HCT116 (cell line): ENCODE measurements at regions not wholly inside any gene's neighbourhood (a gene's known extent, or its start where the extent isn't known, plus 50 kb on each side); places are given as distances from the start of the nearest gene placed in this dataset.

Experiments used
- ATAC-seq: fragments of 200-7000 bp; cut with Tn5 transposase; 2 replicates; pipeline ENCODE4 v1.9.1; 2020; ENCODE audit warnings: mild to moderate bottlenecking, moderate library complexity
- BruUV-seq: library from RNA; stranded (reverse); fragments of 400-500 nt; replicated peaks from 2 replicates; lab custom pipeline; 2021; lab: Mats Ljungman, UMichigan
- CTCF ChIA-PET: fragments of 300-600 bp; sonication (Branson Sonifier 250); formaldehyde crosslinking; loops from one replicate; lab custom pipeline; 2021; ENCODE audit warnings: antibody characterized with exemption; lab: Charles Lee
- POLR2A ChIA-PET: fragments of 300-600, 350-600 bp; sonication (Branson Sonifier 250); formaldehyde crosslinking; loops from one replicate; lab custom pipeline; 2021; ENCODE audit warnings: antibody characterized with exemption; lab: Charles Lee
- RAD21 ChIA-PET, 2 experiments: fragments of 300-600 bp; sonication (Branson Sonifier 250); formaldehyde crosslinking; loops; one replicate each; lab custom pipeline; 2023; ENCODE audit warnings: low total read pairs in 2 of 2; ENCODE audit not compliant: uncharacterized antibody in 2 of 2, unreplicated experiment in 2 of 2, low non-redundant PET in 1 of 2; lab: Charles Lee
- DNase-seq: peaks from one replicate; pipeline ENCODE4 v3.0.0-alpha.2; 2010; ENCODE audit warnings: low read depth, low spot score
- H2AFZ ChIP-seq: fragments of 200-600 bp; shearing (Covaris generic), sonication (generic); 2 replicates; pipeline ENCODE4 v1.6.1; 2017; ENCODE audit warnings: low read depth, mixed run types, mixed read lengths, antibody characterized with exemption, low read length; ENCODE audit not compliant: poor library complexity, severe bottlenecking
- H3K27ac ChIP-seq: 2 replicates; pipeline ENCODE4 v1.5.1; 2012; ENCODE audit warnings: low read depth, low read length
- H3K27me3 ChIP-seq: fragments of 200-600 bp; sonication (generic); 2 replicates; pipeline ENCODE4 v1.6.1; 2016; ENCODE audit warnings: mixed run types, low read length, mixed read lengths; ENCODE audit not compliant: insufficient read depth
- H3K36me3 ChIP-seq, 2 experiments: fragments of 200-500 bp in 1 of 2; fragments of 200-600 bp in 1 of 2; sonication (Bioruptor generic) in 1 of 2; sonication (generic) in 1 of 2; 2 replicates each; pipeline versions ENCODE4 v1.5.1 to v1.6.1; 2014 to 2016; ENCODE audit warnings: low read length in 2 of 2, inconsistent platforms in 1 of 2, mixed read lengths in 1 of 2, mixed run types in 1 of 2; ENCODE audit not compliant: insufficient read depth in 2 of 2, control insufficient read depth in 1 of 2
- H3K4me1 ChIP-seq, 2 experiments: fragments of 200-600 bp in 1 of 2; sonication (generic) in 1 of 2; 2 replicates each; pipeline versions ENCODE4 v1.5.1 to v1.6.1; 2012 to 2017; ENCODE audit warnings: low read length in 2 of 2, inconsistent platforms in 1 of 2, mild to moderate bottlenecking in 1 of 2, mixed read lengths in 1 of 2, mixed run types in 1 of 2, moderate library complexity in 1 of 2; ENCODE audit not compliant: insufficient read depth in 2 of 2, control insufficient read depth in 1 of 2
- H3K4me2 ChIP-seq: fragments of 200-600 bp; sonication (generic); 2 replicates; pipeline ENCODE4 v1.6.1; 2017; ENCODE audit warnings: mixed run types, low read length, mixed read lengths
- H3K4me3 ChIP-seq, 2 experiments: fragments of 200-600 bp in 1 of 2; sonication (generic) in 1 of 2; replicated peaks in 1 of 2; 2 replicates each; pipeline ENCODE4 v1.5.1; 2011 to 2016; ENCODE audit warnings: low read length in 2 of 2, control low read depth in 1 of 2, low read depth in 1 of 2, mild to moderate bottlenecking in 1 of 2, mixed read lengths in 1 of 2, mixed run types in 1 of 2
- H3K79me2 ChIP-seq: fragments of 200-600 bp; sonication (generic); 2 replicates; pipeline ENCODE4 v1.6.1; 2017; ENCODE audit warnings: mild to moderate bottlenecking, mixed run types, low read length, moderate library complexity, mixed read lengths; ENCODE audit not compliant: insufficient read depth
- H3K9ac ChIP-seq: fragments of 200-600 bp; sonication (generic); 2 replicates; pipeline ENCODE4 v1.6.1; 2016; ENCODE audit warnings: low read length, mixed read lengths
- H3K9me2 ChIP-seq: fragments of 200-600 bp; sonication (generic), shearing (Covaris generic); 2 replicates; pipeline ENCODE4 v1.6.1; 2017; ENCODE audit warnings: mixed run types, mild to moderate bottlenecking, moderate library complexity; ENCODE audit not compliant: insufficient read depth
- H3K9me3 ChIP-seq, 2 experiments: fragments of 200-500 bp in 1 of 2; fragments of 200-600 bp in 1 of 2; sonication (Bioruptor generic) in 1 of 2; sonication (generic) in 1 of 2; 2 replicates each; pipeline ENCODE4 v1.6.1; 2014 to 2017; ENCODE audit warnings: low read length in 2 of 2, mixed read lengths in 2 of 2, inconsistent platforms in 1 of 2, low read depth in 1 of 2, mild to moderate bottlenecking in 1 of 2, mixed run types in 1 of 2, moderate library complexity in 1 of 2; ENCODE audit not compliant: control insufficient read depth in 1 of 2, insufficient read depth in 1 of 2
- H4K20me1 ChIP-seq: fragments of 200-600 bp; sonication (generic), shearing (Covaris generic); 2 replicates; pipeline ENCODE4 v1.6.1; 2017; ENCODE audit warnings: mixed run types, mild to moderate bottlenecking, moderate library complexity; ENCODE audit not compliant: insufficient read depth
- CEBPB ChIP-seq: IDR thresholded peaks from 2 replicates; pipeline ENCODE4 v1.6.1; 2012; ENCODE audit warnings: low read depth
- EGR1 ChIP-seq: IDR thresholded peaks from 2 replicates; pipeline ENCODE4 v1.6.1; 2012; ENCODE audit warnings: low read depth
- EZH2 ChIP-seq: fragments of 200-600 bp; sonication (generic); IDR thresholded peaks from 2 replicates; pipeline ENCODE4 v1.6.1; 2017; ENCODE audit warnings: antibody characterized with exemption, mixed run types
- EZH2phosphoT487 ChIP-seq: fragments of 200-600 bp; IDR thresholded peaks from 2 replicates; pipeline ENCODE4 v1.6.1; 2018; ENCODE audit warnings: antibody characterized with exemption, borderline replicate concordance
- FOSL1 ChIP-seq: IDR thresholded peaks from 2 replicates; pipeline ENCODE4 v1.6.1; 2012; ENCODE audit warnings: low read depth
- JUND ChIP-seq: IDR thresholded peaks from 2 replicates; pipeline ENCODE4 v1.6.1; 2012
- POLR2A ChIP-seq: IDR thresholded peaks from 2 replicates; pipeline ENCODE4 v1.7.0; 2011; ENCODE audit warnings: borderline replicate concordance; ENCODE audit not compliant: insufficient read depth, insufficient read length; ENCODE audit errors: extremely low read depth
- POLR2AphosphoS5 ChIP-seq: IDR thresholded peaks from 2 replicates; pipeline ENCODE4 v1.6.1; 2011; ENCODE audit warnings: mild to moderate bottlenecking, low read depth, low read length, moderate library complexity
- RAD21 ChIP-seq: IDR thresholded peaks from 2 replicates; pipeline ENCODE4 v1.6.1; 2012; ENCODE audit warnings: low read depth, mild to moderate bottlenecking
- SIN3A ChIP-seq: IDR thresholded peaks from 2 replicates; pipeline ENCODE4 v1.6.1; 2012; ENCODE audit warnings: low read depth
- SRF ChIP-seq: IDR thresholded peaks from 2 replicates; pipeline ENCODE4 v1.6.1; 2012; ENCODE audit warnings: low read depth
- TCF7L2 ChIP-seq: IDR thresholded peaks from 2 replicates; pipeline ENCODE4 v1.7.0; 2011; ENCODE audit warnings: borderline replicate concordance, inconsistent platforms; ENCODE audit not compliant: insufficient read depth, insufficient read length; ENCODE audit errors: extremely low read depth
- ZFX ChIP-seq: fragments of 450-650 bp; IDR thresholded peaks from 2 replicates; pipeline ENCODE4 v1.6.1; 2017
- ZNF274 ChIP-seq: fragments of 200-500 bp; sonication (Bioruptor generic); IDR thresholded peaks from 2 replicates; pipeline ENCODE4 v1.6.1; 2014; ENCODE audit warnings: mild to moderate bottlenecking, low read depth, low read length, inconsistent platforms
- intact Hi-C: fragments of 100-400 bp; cut with micrococcal nuclease; formaldehyde crosslinking; loops from 2 replicates; pipeline ENCODE4 v1.10.0; 2022
- TF ChIP-seq, protein P1 (sequence below): IDR thresholded peaks from 2 replicates; pipeline ENCODE4 v1.6.1; 2012
- TF ChIP-seq, protein P2 (sequence below): IDR thresholded peaks from 2 replicates; pipeline ENCODE4 v1.6.1; 2011; ENCODE audit warnings: mild to moderate bottlenecking, low read length, moderate library complexity; ENCODE audit not compliant: insufficient replicate concordance; ENCODE audit errors: extremely low read depth
- TF ChIP-seq, protein P3 (sequence below): IDR thresholded peaks from 2 replicates; pipeline ENCODE4 v1.6.1; 2012; ENCODE audit warnings: low read depth
- TF ChIP-seq, protein P4 (sequence below): IDR thresholded peaks from 2 replicates; pipeline ENCODE4 v1.6.1; 2012

DNA sequence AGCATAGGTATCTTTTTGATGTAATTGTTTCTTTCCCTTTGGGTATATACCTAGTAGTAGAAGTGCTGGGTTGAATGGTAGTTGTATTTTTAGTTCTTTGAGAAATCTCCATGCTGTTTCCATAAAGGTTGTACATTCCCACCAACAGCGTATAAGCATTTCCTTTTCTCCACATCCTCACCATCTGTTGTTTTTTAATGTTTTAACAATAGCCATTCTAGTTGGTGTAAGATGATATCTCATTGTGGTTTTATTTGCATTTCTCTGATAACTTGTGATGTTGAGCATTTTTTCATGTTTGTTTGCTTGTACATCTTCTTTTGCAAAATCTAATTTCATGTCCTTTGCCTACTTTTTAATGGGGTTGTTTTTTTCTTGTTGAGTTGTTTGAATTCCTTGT is 80.0 kb upstream of the TMC3 start:
- no peaks in the 10 kb centered on the region for H3K9me2 ChIP-seq
- TF ChIP-seq CEBPB: no peak
- H3K27me3 ChIP-seq: no peaks in the 10 kb centered on the region
- ChIA-PET RAD21 (no interaction called here), CTCF (no interaction called here), POLR2A (no interaction called here)
- no peaks in the 10 kb centered on the region for H3K4me1 ChIP-seq
- H4K20me1 ChIP-seq: no peaks in the 10 kb centered on the region
- DNase-seq (no peak), ATAC-seq (no peak)
- intact Hi-C loops: no loop called here
- peaks cover 0 to 6% of the 10 kb centered on the region in 2 experiments; a peak in 3 of 4 replicates for H3K9me3 ChIP-seq
- no peak overlapping the region for H3K9ac ChIP-seq
- no TSS peak for BruUV-seq
- no peak overlapping the region for H3K4me3 ChIP-seq
- no peak overlapping the region for H3K4me2 ChIP-seq
- no peaks in the 10 kb centered on the region for H3K36me3 ChIP-seq
- H3K79me2 ChIP-seq: no peaks in the 10 kb centered on the region
- H3K27ac ChIP-seq: no peak overlapping the region
- H2AFZ ChIP-seq: no peak overlapping the region

- no peak overlapping the region for H2AFZ ChIP-seq
- TF ChIP-seq, protein P1, sequence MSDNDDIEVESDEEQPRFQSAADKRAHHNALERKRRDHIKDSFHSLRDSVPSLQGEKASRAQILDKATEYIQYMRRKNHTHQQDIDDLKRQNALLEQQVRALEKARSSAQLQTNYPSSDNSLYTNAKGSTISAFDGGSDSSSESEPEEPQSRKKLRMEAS: no peak
- no peak for TF ChIP-seq EZH2
- TF ChIP-seq, protein P2, sequence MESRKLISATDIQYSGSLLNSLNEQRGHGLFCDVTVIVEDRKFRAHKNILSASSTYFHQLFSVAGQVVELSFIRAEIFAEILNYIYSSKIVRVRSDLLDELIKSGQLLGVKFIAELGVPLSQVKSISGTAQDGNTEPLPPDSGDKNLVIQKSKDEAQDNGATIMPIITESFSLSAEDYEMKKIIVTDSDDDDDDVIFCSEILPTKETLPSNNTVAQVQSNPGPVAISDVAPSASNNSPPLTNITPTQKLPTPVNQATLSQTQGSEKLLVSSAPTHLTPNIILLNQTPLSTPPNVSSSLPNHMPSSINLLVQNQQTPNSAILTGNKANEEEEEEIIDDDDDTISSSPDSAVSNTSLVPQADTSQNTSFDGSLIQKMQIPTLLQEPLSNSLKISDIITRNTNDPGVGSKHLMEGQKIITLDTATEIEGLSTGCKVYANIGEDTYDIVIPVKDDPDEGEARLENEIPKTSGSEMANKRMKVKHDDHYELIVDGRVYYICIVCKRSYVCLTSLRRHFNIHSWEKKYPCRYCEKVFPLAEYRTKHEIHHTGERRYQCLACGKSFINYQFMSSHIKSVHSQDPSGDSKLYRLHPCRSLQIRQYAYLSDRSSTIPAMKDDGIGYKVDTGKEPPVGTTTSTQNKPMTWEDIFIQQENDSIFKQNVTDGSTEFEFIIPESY: no peak
- TF ChIP-seq TCF7L2: no peak
- no peak for TF ChIP-seq CEBPB
- TF ChIP-seq POLR2AphosphoS5: no peak
- no peak for TF ChIP-seq JUND
- TF ChIP-seq EZH2phosphoT487: no peak
- no peak for TF ChIP-seq ZNF274
- TF ChIP-seq SIN3A: no peak
- no peak for TF ChIP-seq ZFX
- TF ChIP-seq SRF: no peak
- TF ChIP-seq FOSL1: no peak
- TF ChIP-seq EGR1: no peak
- no peak for TF ChIP-seq POLR2A
- no peak for TF ChIP-seq RAD21
- TF ChIP-seq, protein P3, sequence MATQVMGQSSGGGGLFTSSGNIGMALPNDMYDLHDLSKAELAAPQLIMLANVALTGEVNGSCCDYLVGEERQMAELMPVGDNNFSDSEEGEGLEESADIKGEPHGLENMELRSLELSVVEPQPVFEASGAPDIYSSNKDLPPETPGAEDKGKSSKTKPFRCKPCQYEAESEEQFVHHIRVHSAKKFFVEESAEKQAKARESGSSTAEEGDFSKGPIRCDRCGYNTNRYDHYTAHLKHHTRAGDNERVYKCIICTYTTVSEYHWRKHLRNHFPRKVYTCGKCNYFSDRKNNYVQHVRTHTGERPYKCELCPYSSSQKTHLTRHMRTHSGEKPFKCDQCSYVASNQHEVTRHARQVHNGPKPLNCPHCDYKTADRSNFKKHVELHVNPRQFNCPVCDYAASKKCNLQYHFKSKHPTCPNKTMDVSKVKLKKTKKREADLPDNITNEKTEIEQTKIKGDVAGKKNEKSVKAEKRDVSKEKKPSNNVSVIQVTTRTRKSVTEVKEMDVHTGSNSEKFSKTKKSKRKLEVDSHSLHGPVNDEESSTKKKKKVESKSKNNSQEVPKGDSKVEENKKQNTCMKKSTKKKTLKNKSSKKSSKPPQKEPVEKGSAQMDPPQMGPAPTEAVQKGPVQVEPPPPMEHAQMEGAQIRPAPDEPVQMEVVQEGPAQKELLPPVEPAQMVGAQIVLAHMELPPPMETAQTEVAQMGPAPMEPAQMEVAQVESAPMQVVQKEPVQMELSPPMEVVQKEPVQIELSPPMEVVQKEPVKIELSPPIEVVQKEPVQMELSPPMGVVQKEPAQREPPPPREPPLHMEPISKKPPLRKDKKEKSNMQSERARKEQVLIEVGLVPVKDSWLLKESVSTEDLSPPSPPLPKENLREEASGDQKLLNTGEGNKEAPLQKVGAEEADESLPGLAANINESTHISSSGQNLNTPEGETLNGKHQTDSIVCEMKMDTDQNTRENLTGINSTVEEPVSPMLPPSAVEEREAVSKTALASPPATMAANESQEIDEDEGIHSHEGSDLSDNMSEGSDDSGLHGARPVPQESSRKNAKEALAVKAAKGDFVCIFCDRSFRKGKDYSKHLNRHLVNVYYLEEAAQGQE: no peak
- TF ChIP-seq, protein P4, sequence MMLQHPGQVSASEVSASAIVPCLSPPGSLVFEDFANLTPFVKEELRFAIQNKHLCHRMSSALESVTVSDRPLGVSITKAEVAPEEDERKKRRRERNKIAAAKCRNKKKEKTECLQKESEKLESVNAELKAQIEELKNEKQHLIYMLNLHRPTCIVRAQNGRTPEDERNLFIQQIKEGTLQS: no peak
- H3K9me3 ChIP-seq: peaks cover 0 to 6% of the 10 kb centered on the region in 2 experiments; a peak in 2 of 4 replicates
- intact Hi-C loops: no loop called here
- POLR2A ChIA-PET: no interaction called here
- H3K79me2 ChIP-seq: no peaks in the 10 kb centered on the region
- no peaks in the 10 kb centered on the region for H3K4me1 ChIP-seq
- H3K4me3 ChIP-seq: no peak overlapping the region
- H3K4me2 ChIP-seq: no peak overlapping the region
- CTCF ChIA-PET: no interaction called here
- no peak overlapping the region for H3K27ac ChIP-seq
- H3K36me3 ChIP-seq: no peaks in the 10 kb centered on the region
- no peak overlapping the region for H3K9ac ChIP-seq
- BruUV-seq: no TSS peak
- no peaks in the 10 kb centered on the region for H3K9me2 ChIP-seq
- no peaks in the 10 kb centered on the region for H4K20me1 ChIP-seq
- ATAC-seq: no peak
- RAD21 ChIA-PET: no interaction called here
- H3K27me3 ChIP-seq: no peaks in the 10 kb centered on the region
- DNase-seq: no peak
These were observed 76.7 kb upstream of the TMC3 start for GRCh38 chr15:81450721-81451120.
